K562 (cell line): ENCODE measurements at regions not wholly inside any gene's neighbourhood (a gene's known extent, or its start where the extent isn't known, plus 50 kb on each side); places are given as distances from the start of the nearest gene placed in this dataset.

Experiments used
- ATAC-seq: fragments of 200-7000 bp; cut with Tn5 transposase; 3 replicates; pipeline ENCODE4 v1.9.1; 2020; ENCODE audit warnings: moderate library complexity
- BruUV-seq: library from RNA; stranded (reverse); fragments of 400-500 nt; replicated peaks from 2 replicates; lab custom pipeline; 2021; lab: Mats Ljungman, UMichigan
- CTCF ChIA-PET: fragments of 300-600 bp; formaldehyde crosslinking; extraction: SDS; loops from one replicate; lab custom pipeline; 2021; ENCODE audit warnings: low intra/inter-chr PET ratio; lab: Yijun Ruan, JAX
- POLR2A ChIA-PET: fragments of 300-600, 350-650 bp; sonication (Branson Sonifier 250); formaldehyde crosslinking; extraction: SDS; loops from one replicate; lab custom pipeline; 2021; ENCODE audit warnings: antibody characterized with exemption, inconsistent platforms; lab: Yijun Ruan, JAX
- DNase-seq, 4 experiments: peaks; one replicate each; pipeline versions ENCODE4 v3.0.0 to v3.0.0-alpha.2; 2011 to 2018; ENCODE audit warnings: low spot score in 3 of 4, mixed read lengths in 3 of 4; ENCODE audit errors: extremely low read depth in 1 of 4
- FAIRE-seq: peaks from 2 replicates; lab custom pipeline; 2011; peaks lifted over from hg19 to GRCh38; lab: Jason Lieb, UNC
- H2AFZ ChIP-seq: 2 replicates; pipeline ENCODE4 v1.6.0; 2011; ENCODE audit warnings: low read depth, low read length, control low read depth, inconsistent platforms
- H3K27ac ChIP-seq: fragments of 200-600 bp; 3 replicates; pipeline ENCODE4 v1.8.0; 2011; ENCODE audit warnings: low read depth, mild to moderate bottlenecking, control low read depth, inconsistent platforms, low read length, moderate library complexity, mixed read lengths; ENCODE audit errors: extremely low read depth
- H3K27me3 ChIP-seq, 2 experiments: fragments of 300-600 bp in 1 of 2; 2 replicates in 1 of 2; 3 replicates in 1 of 2; pipeline versions ENCODE4 v1.6.0 to v1.8.0; 2011; ENCODE audit warnings: inconsistent platforms in 2 of 2, low read length in 2 of 2, mild to moderate bottlenecking in 1 of 2, mixed read lengths in 1 of 2, moderate library complexity in 1 of 2; ENCODE audit not compliant: control insufficient read depth in 2 of 2, insufficient read depth in 2 of 2
- H3K36me3 ChIP-seq: fragments of 300-600 bp; 3 replicates; pipeline ENCODE4 v1.8.0; 2011; ENCODE audit warnings: mild to moderate bottlenecking, low read length, inconsistent platforms; ENCODE audit not compliant: control insufficient read depth, insufficient read depth
- H3K4me1 ChIP-seq, 2 experiments: fragments of 200-600 bp in 1 of 2; replicated peaks in 1 of 2; 2 replicates in 1 of 2; 3 replicates in 1 of 2; pipeline versions ENCODE4 v1.5.1 to v1.8.0; 2011; ENCODE audit warnings: inconsistent platforms in 2 of 2, low read length in 2 of 2, mild to moderate bottlenecking in 1 of 2, mixed read lengths in 1 of 2, moderate library complexity in 1 of 2; ENCODE audit not compliant: control insufficient read depth in 2 of 2, insufficient read depth in 2 of 2
- H3K4me2 ChIP-seq: 2 replicates; pipeline ENCODE4 v1.6.1; 2011; ENCODE audit warnings: low read length, control low read depth, inconsistent platforms, mixed read lengths; ENCODE audit not compliant: insufficient read depth
- H3K4me3 ChIP-seq: fragments of 200-600 bp; sonication (generic), shearing (Covaris generic); 2 replicates; pipeline ENCODE4 v1.5.1; 2016; ENCODE audit warnings: control low read depth, inconsistent platforms
- H3K79me2 ChIP-seq: fragments of 200-600 bp; 3 replicates; pipeline ENCODE4 v1.8.0; 2011; ENCODE audit warnings: low read length, inconsistent platforms; ENCODE audit not compliant: control insufficient read depth, insufficient read depth
- H3K9ac ChIP-seq, 2 experiments: 2 replicates each; pipeline versions ENCODE4 v1.6.0 to v1.6.1; 2011; ENCODE audit warnings: low read depth in 2 of 2, low read length in 2 of 2, control low read depth in 1 of 2, inconsistent platforms in 1 of 2, mild to moderate bottlenecking in 1 of 2, mixed read lengths in 1 of 2; ENCODE audit not compliant: insufficient read depth in 1 of 2
- H3K9me1 ChIP-seq: one replicate; pipeline ENCODE4 v1.6.0; 2011; ENCODE audit warnings: inconsistent platforms, mild to moderate bottlenecking, low read length, moderate library complexity; ENCODE audit not compliant: control insufficient read depth, insufficient read depth
- H3K9me3 ChIP-seq: replicated peaks from 2 replicates; pipeline ENCODE4 v1.5.1; 2011; ENCODE audit warnings: low read depth, low read length, inconsistent platforms; ENCODE audit not compliant: control insufficient read depth, insufficient read depth
- H4K20me1 ChIP-seq: replicated peaks from 2 replicates; pipeline ENCODE4 v1.6.1; 2011; ENCODE audit warnings: low read length, inconsistent platforms, mixed read lengths; ENCODE audit not compliant: control insufficient read depth, insufficient read depth
- ARID3B ChIP-seq: fragments of 250-450 bp; sonication (Bioruptor Pico); IDR thresholded peaks from 2 replicates; pipeline ENCODE4 v1.4.0; 2020; ENCODE audit warnings: borderline replicate concordance
- CC2D1A ChIP-seq: fragments of 450-650 bp; IDR thresholded peaks from 2 replicates; pipeline ENCODE4 v1.6.1; 2017; ENCODE audit warnings: mild to moderate bottlenecking
- CHCHD3 ChIP-seq: fragments of 250-450 bp; sonication (Bioruptor Pico); IDR thresholded peaks from 2 replicates; pipeline ENCODE4 v2.1.2; 2022; ENCODE audit warnings: mild to moderate bottlenecking
- CHD1 ChIP-seq: fragments of 200-600 bp; sonication (generic); IDR thresholded peaks from one replicate; pipeline ENCODE4 v1.6.1; 2012; ENCODE audit warnings: mild to moderate bottlenecking, moderate library complexity, low read length, inconsistent platforms
- ESRRA ChIP-seq: fragments of 450-650 bp; IDR thresholded peaks from 2 replicates; pipeline ENCODE4 v1.6.1; 2014; ENCODE audit warnings: low read depth, mild to moderate bottlenecking, moderate library complexity, borderline replicate concordance
- KLF16 ChIP-seq: IDR thresholded peaks from 2 replicates; pipeline ENCODE4 v1.6.1; 2016; ENCODE audit warnings: antibody characterized with exemption
- MAFK ChIP-seq: IDR thresholded peaks from 2 replicates; pipeline ENCODE4 v1.6.1; 2011; ENCODE audit warnings: low read length, improper control_type of control experiment
- MEF2D ChIP-seq: conservative IDR thresholded peaks from 2 replicates; pipeline ENCODE4 v1.6.1; 2016; ENCODE audit warnings: low read depth, missing genetic modification characterization, missing compliant biosample characterization
- WHSC1 ChIP-seq: IDR thresholded peaks from one replicate; pipeline ENCODE4 v1.6.1; 2012; ENCODE audit warnings: low read length, control low read depth, inconsistent platforms
- XRCC4 ChIP-seq: IDR thresholded peaks from one replicate; pipeline ENCODE4 v1.6.1; 2011; ENCODE audit not compliant: insufficient read depth, insufficient read length; ENCODE audit errors: extremely low read depth
- ZBTB33 ChIP-seq: sonication (generic); formaldehyde crosslinking; IDR thresholded peaks from 2 replicates; pipeline ENCODE4 v1.8.1; 2023; ENCODE audit warnings: mild to moderate bottlenecking, missing genetic modification reagents
- ZNF696 ChIP-seq: fragments of 250-450 bp; sonication (Bioruptor Pico); conservative IDR thresholded peaks from 2 replicates; pipeline ENCODE4 v1.4.0; 2020; ENCODE audit warnings: mild to moderate bottlenecking, moderate library complexity
- WGBS: fragments of 100-300 bp; shearing (Covaris generic); methylation state at CpG from one replicate; pipeline ENCODE4 v1.1.6; 2016; ENCODE audit warnings: low coverage, mixed read lengths; ENCODE audit not compliant: insufficient coverage; ENCODE audit errors: missing lambda C conversion rate; 5-methylcytosine and 5-hydroxymethylcytosine counted together
- in situ Hi-C: fragments of 300-500 bp; cut with MboI; formaldehyde crosslinking; loops from 4 replicates; pipeline ENCODE4 v1.15.0; 2018; ENCODE audit warnings: inconsistent platforms, mixed read lengths
- intact Hi-C: fragments of 100-400 bp; cut with micrococcal nuclease; formaldehyde crosslinking; loops from 2 replicates; pipeline ENCODE4 v1.14.2; 2022

GRCh38 chr2:104468846-104469245, 385.1 kb upstream of the POU3F3 start:
- Histone ChIP-seq H3K27me3 (no peaks in the 10 kb centered on the region), H3K36me3 (no peaks in the 10 kb centered on the region), H3K9ac (no peak overlapping the region), H2AFZ (no peak overlapping the region), H3K4me3 (no peak overlapping the region), H3K27ac (no peak overlapping the region), H3K4me1 (no peaks in the 10 kb centered on the region), H3K4me2 (no peak overlapping the region), H3K9me1 (no peaks in the 10 kb centered on the region), H4K20me1 (no peaks in the 10 kb centered on the region), H3K9me3 (no peaks in the 10 kb centered on the region), H3K79me2 (no peaks in the 10 kb centered on the region)
- POLR2A ChIA-PET, result no interaction called here
- CTCF ChIA-PET, result no interaction called here
- no TSS peak for BruUV-seq
- no peak for TF ChIP-seq MEF2D (tag)
- no peak for TF ChIP-seq CC2D1A
- no peak for TF ChIP-seq CHCHD3 (CRISPR knock-in tag)
- no peak for TF ChIP-seq ZNF696
- TF ChIP-seq XRCC4, result no peak
- TF ChIP-seq MAFK, result no peak
- TF ChIP-seq WHSC1, result no peak
- no peak for TF ChIP-seq ESRRA
- TF ChIP-seq CHD1, result no peak
- no peak for TF ChIP-seq ARID3B (CRISPR knock-in tag)
- no peak for TF ChIP-seq ZBTB33 (CRISPR knock-in tag)
- TF ChIP-seq KLF16, result no peak
- DNase-seq, result no peak
- in situ Hi-C loops (no loop called here), intact Hi-C loops (no loop called here)
- FAIRE-seq, result no peak
- 2% methylated on average over 6 of the region's 6 CpGs for WGBS
- ATAC-seq, result no peak
